K562 (cell line): ENCODE measurements at regions not wholly inside any gene's neighbourhood (a gene's known extent, or its start where the extent isn't known, plus 50 kb on each side); places are given as distances from the start of the nearest gene placed in this dataset.

Experiments used
- ATAC-seq: fragments of 200-7000 bp; cut with Tn5 transposase; 3 replicates; pipeline ENCODE4 v1.9.1; 2020; ENCODE audit warnings: moderate library complexity
- BruUV-seq: library from RNA; stranded (reverse); fragments of 400-500 nt; replicated peaks from 2 replicates; lab custom pipeline; 2021; lab: Mats Ljungman, UMichigan
- CTCF ChIA-PET: fragments of 300-600 bp; formaldehyde crosslinking; extraction: SDS; loops from one replicate; lab custom pipeline; 2021; ENCODE audit warnings: low intra/inter-chr PET ratio; lab: Yijun Ruan, JAX
- POLR2A ChIA-PET: fragments of 300-600, 350-650 bp; sonication (Branson Sonifier 250); formaldehyde crosslinking; extraction: SDS; loops from one replicate; lab custom pipeline; 2021; ENCODE audit warnings: antibody characterized with exemption, inconsistent platforms; lab: Yijun Ruan, JAX
- DNase-seq, 4 experiments: peaks; one replicate each; pipeline versions ENCODE4 v3.0.0 to v3.0.0-alpha.2; 2011 to 2018; ENCODE audit warnings: low spot score in 3 of 4, mixed read lengths in 3 of 4; ENCODE audit errors: extremely low read depth in 1 of 4
- FAIRE-seq: peaks from 2 replicates; lab custom pipeline; 2011; peaks lifted over from hg19 to GRCh38; lab: Jason Lieb, UNC
- H2AFZ ChIP-seq: 2 replicates; pipeline ENCODE4 v1.6.0; 2011; ENCODE audit warnings: low read depth, low read length, control low read depth, inconsistent platforms
- H3K27ac ChIP-seq: fragments of 200-600 bp; 3 replicates; pipeline ENCODE4 v1.8.0; 2011; ENCODE audit warnings: low read depth, mild to moderate bottlenecking, control low read depth, inconsistent platforms, low read length, moderate library complexity, mixed read lengths; ENCODE audit errors: extremely low read depth
- H3K27me3 ChIP-seq, 2 experiments: fragments of 300-600 bp in 1 of 2; 2 replicates in 1 of 2; 3 replicates in 1 of 2; pipeline versions ENCODE4 v1.6.0 to v1.8.0; 2011; ENCODE audit warnings: inconsistent platforms in 2 of 2, low read length in 2 of 2, mild to moderate bottlenecking in 1 of 2, mixed read lengths in 1 of 2, moderate library complexity in 1 of 2; ENCODE audit not compliant: control insufficient read depth in 2 of 2, insufficient read depth in 2 of 2
- H3K36me3 ChIP-seq: fragments of 300-600 bp; 3 replicates; pipeline ENCODE4 v1.8.0; 2011; ENCODE audit warnings: mild to moderate bottlenecking, low read length, inconsistent platforms; ENCODE audit not compliant: control insufficient read depth, insufficient read depth
- H3K4me1 ChIP-seq, 2 experiments: fragments of 200-600 bp in 1 of 2; replicated peaks in 1 of 2; 2 replicates in 1 of 2; 3 replicates in 1 of 2; pipeline versions ENCODE4 v1.5.1 to v1.8.0; 2011; ENCODE audit warnings: inconsistent platforms in 2 of 2, low read length in 2 of 2, mild to moderate bottlenecking in 1 of 2, mixed read lengths in 1 of 2, moderate library complexity in 1 of 2; ENCODE audit not compliant: control insufficient read depth in 2 of 2, insufficient read depth in 2 of 2
- H3K4me2 ChIP-seq: 2 replicates; pipeline ENCODE4 v1.6.1; 2011; ENCODE audit warnings: low read length, control low read depth, inconsistent platforms, mixed read lengths; ENCODE audit not compliant: insufficient read depth
- H3K4me3 ChIP-seq: fragments of 200-600 bp; sonication (generic), shearing (Covaris generic); 2 replicates; pipeline ENCODE4 v1.5.1; 2016; ENCODE audit warnings: control low read depth, inconsistent platforms
- H3K79me2 ChIP-seq: fragments of 200-600 bp; 3 replicates; pipeline ENCODE4 v1.8.0; 2011; ENCODE audit warnings: low read length, inconsistent platforms; ENCODE audit not compliant: control insufficient read depth, insufficient read depth
- H3K9ac ChIP-seq, 2 experiments: 2 replicates each; pipeline versions ENCODE4 v1.6.0 to v1.6.1; 2011; ENCODE audit warnings: low read depth in 2 of 2, low read length in 2 of 2, control low read depth in 1 of 2, inconsistent platforms in 1 of 2, mild to moderate bottlenecking in 1 of 2, mixed read lengths in 1 of 2; ENCODE audit not compliant: insufficient read depth in 1 of 2
- H3K9me1 ChIP-seq: one replicate; pipeline ENCODE4 v1.6.0; 2011; ENCODE audit warnings: inconsistent platforms, mild to moderate bottlenecking, low read length, moderate library complexity; ENCODE audit not compliant: control insufficient read depth, insufficient read depth
- H3K9me3 ChIP-seq: replicated peaks from 2 replicates; pipeline ENCODE4 v1.5.1; 2011; ENCODE audit warnings: low read depth, low read length, inconsistent platforms; ENCODE audit not compliant: control insufficient read depth, insufficient read depth
- H4K20me1 ChIP-seq: replicated peaks from 2 replicates; pipeline ENCODE4 v1.6.1; 2011; ENCODE audit warnings: low read length, inconsistent platforms, mixed read lengths; ENCODE audit not compliant: control insufficient read depth, insufficient read depth
- BRD4 ChIP-seq: fragments of 200-600 bp; sonication (generic); IDR thresholded peaks from 2 replicates; pipeline ENCODE4 v1.6.1; 2017; ENCODE audit warnings: inconsistent platforms
- COPS2 ChIP-seq: fragments of 450-650 bp; conservative IDR thresholded peaks from 2 replicates; pipeline ENCODE4 v1.6.1; 2016; ENCODE audit warnings: mild to moderate bottlenecking, moderate library complexity
- HDAC6 ChIP-seq: IDR thresholded peaks from 2 replicates; pipeline ENCODE4 v1.6.1; 2012; ENCODE audit warnings: low read depth, mild to moderate bottlenecking, control low read depth, inconsistent platforms, low read length, moderate library complexity
- LCOR ChIP-seq: sonication (generic); formaldehyde crosslinking; IDR thresholded peaks from 2 replicates; pipeline ENCODE4 v1.8.0; 2022; ENCODE audit warnings: mild to moderate bottlenecking, missing genetic modification reagents
- XRCC5 ChIP-seq: fragments of 200-400 bp; formaldehyde crosslinking; IDR thresholded peaks from 2 replicates; pipeline ENCODE4 v1.6.1; 2017; ENCODE audit warnings: low read depth, mild to moderate bottlenecking, low read length
- ZKSCAN1 ChIP-seq: fragments of 150-350 bp; IDR thresholded peaks from 2 replicates; pipeline ENCODE4 v1.6.1; 2016; ENCODE audit warnings: low read depth, low read length
- ZNF766 ChIP-seq: fragments of 200-800 bp; sonication (Bioruptor generic); conservative IDR thresholded peaks from 2 replicates; pipeline ENCODE4 v1.6.1; 2016; ENCODE audit warnings: missing genetic modification characterization, missing compliant biosample characterization
- ZNF785 ChIP-seq: fragments of 250-450 bp; sonication (Bioruptor Pico); IDR thresholded peaks from 2 replicates; pipeline ENCODE4 v1.4.0; 2020; ENCODE audit warnings: mild to moderate bottlenecking
- WGBS: fragments of 100-300 bp; shearing (Covaris generic); methylation state at CpG from one replicate; pipeline ENCODE4 v1.1.6; 2016; ENCODE audit warnings: low coverage, mixed read lengths; ENCODE audit not compliant: insufficient coverage; ENCODE audit errors: missing lambda C conversion rate; 5-methylcytosine and 5-hydroxymethylcytosine counted together
- in situ Hi-C: fragments of 300-500 bp; cut with MboI; formaldehyde crosslinking; loops from 4 replicates; pipeline ENCODE4 v1.15.0; 2018; ENCODE audit warnings: inconsistent platforms, mixed read lengths
- intact Hi-C: fragments of 100-400 bp; cut with micrococcal nuclease; formaldehyde crosslinking; loops from 2 replicates; pipeline ENCODE4 v1.14.2; 2022
- TF ChIP-seq, protein P1 (sequence below): fragments of 250-450 bp; sonication (Bioruptor Pico); IDR thresholded peaks from 2 replicates; pipeline ENCODE4 v1.8.0; 2022; ENCODE audit warnings: inconsistent platforms
- TF ChIP-seq, protein P2 (sequence below), 2 experiments: fragments of 450-650 bp; IDR thresholded peaks; 2 replicates each; pipeline ENCODE4 v1.6.1; 2016; ENCODE audit warnings: mild to moderate bottlenecking in 2 of 2, borderline replicate concordance in 1 of 2, low read depth in 1 of 2, moderate library complexity in 1 of 2
- TF ChIP-seq, protein P3 (sequence below), 2 experiments: fragments of 250-450 bp in 1 of 2; fragments of 450-650 bp in 1 of 2; sonication (Bioruptor Pico) in 1 of 2; IDR thresholded peaks; 2 replicates each; pipeline versions ENCODE4 v1.6.1 to v1.8.0; 2016 to 2021; ENCODE audit warnings: mild to moderate bottlenecking in 2 of 2, moderate library complexity in 2 of 2, missing compliant biosample characterization in 1 of 2, missing genetic modification characterization in 1 of 2
- TF ChIP-seq, protein P4 (sequence below): fragments of 250-450 bp; sonication (Bioruptor Pico); IDR thresholded peaks from 2 replicates; pipeline ENCODE4 v1.6.1; 2021; ENCODE audit warnings: mild to moderate bottlenecking

DNA sequence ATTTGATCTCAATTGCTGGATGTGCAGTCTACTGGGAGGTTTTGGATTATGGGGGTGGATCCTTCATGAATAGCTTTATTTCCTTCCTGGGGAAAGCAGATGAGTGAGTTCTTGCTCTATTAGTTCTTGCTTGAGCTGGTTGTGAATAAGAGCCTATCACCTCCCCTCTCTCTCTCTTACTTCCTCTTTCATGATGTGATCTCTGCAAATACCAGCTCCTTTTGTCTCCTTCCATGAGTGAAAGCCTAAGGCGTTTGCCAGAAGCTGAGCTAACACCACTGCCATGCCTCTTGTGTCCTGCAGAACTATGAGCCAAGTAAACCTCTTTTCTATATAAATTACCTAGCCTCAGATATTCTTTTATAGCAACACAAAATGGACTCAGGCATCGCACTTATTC, 302.7 kb downstream of the CCER1 start:
- no peaks in the 10 kb centered on the region for H3K36me3 ChIP-seq
- no peak for TF ChIP-seq COPS2
- TF ChIP-seq HDAC6 = no peak
- TF ChIP-seq, protein P1, sequence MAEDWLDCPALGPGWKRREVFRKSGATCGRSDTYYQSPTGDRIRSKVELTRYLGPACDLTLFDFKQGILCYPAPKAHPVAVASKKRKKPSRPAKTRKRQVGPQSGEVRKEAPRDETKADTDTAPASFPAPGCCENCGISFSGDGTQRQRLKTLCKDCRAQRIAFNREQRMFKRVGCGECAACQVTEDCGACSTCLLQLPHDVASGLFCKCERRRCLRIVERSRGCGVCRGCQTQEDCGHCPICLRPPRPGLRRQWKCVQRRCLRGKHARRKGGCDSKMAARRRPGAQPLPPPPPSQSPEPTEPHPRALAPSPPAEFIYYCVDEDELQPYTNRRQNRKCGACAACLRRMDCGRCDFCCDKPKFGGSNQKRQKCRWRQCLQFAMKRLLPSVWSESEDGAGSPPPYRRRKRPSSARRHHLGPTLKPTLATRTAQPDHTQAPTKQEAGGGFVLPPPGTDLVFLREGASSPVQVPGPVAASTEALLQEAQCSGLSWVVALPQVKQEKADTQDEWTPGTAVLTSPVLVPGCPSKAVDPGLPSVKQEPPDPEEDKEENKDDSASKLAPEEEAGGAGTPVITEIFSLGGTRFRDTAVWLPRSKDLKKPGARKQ (CRISPR knock-in tag) = no peak
- TF ChIP-seq, protein P2, sequence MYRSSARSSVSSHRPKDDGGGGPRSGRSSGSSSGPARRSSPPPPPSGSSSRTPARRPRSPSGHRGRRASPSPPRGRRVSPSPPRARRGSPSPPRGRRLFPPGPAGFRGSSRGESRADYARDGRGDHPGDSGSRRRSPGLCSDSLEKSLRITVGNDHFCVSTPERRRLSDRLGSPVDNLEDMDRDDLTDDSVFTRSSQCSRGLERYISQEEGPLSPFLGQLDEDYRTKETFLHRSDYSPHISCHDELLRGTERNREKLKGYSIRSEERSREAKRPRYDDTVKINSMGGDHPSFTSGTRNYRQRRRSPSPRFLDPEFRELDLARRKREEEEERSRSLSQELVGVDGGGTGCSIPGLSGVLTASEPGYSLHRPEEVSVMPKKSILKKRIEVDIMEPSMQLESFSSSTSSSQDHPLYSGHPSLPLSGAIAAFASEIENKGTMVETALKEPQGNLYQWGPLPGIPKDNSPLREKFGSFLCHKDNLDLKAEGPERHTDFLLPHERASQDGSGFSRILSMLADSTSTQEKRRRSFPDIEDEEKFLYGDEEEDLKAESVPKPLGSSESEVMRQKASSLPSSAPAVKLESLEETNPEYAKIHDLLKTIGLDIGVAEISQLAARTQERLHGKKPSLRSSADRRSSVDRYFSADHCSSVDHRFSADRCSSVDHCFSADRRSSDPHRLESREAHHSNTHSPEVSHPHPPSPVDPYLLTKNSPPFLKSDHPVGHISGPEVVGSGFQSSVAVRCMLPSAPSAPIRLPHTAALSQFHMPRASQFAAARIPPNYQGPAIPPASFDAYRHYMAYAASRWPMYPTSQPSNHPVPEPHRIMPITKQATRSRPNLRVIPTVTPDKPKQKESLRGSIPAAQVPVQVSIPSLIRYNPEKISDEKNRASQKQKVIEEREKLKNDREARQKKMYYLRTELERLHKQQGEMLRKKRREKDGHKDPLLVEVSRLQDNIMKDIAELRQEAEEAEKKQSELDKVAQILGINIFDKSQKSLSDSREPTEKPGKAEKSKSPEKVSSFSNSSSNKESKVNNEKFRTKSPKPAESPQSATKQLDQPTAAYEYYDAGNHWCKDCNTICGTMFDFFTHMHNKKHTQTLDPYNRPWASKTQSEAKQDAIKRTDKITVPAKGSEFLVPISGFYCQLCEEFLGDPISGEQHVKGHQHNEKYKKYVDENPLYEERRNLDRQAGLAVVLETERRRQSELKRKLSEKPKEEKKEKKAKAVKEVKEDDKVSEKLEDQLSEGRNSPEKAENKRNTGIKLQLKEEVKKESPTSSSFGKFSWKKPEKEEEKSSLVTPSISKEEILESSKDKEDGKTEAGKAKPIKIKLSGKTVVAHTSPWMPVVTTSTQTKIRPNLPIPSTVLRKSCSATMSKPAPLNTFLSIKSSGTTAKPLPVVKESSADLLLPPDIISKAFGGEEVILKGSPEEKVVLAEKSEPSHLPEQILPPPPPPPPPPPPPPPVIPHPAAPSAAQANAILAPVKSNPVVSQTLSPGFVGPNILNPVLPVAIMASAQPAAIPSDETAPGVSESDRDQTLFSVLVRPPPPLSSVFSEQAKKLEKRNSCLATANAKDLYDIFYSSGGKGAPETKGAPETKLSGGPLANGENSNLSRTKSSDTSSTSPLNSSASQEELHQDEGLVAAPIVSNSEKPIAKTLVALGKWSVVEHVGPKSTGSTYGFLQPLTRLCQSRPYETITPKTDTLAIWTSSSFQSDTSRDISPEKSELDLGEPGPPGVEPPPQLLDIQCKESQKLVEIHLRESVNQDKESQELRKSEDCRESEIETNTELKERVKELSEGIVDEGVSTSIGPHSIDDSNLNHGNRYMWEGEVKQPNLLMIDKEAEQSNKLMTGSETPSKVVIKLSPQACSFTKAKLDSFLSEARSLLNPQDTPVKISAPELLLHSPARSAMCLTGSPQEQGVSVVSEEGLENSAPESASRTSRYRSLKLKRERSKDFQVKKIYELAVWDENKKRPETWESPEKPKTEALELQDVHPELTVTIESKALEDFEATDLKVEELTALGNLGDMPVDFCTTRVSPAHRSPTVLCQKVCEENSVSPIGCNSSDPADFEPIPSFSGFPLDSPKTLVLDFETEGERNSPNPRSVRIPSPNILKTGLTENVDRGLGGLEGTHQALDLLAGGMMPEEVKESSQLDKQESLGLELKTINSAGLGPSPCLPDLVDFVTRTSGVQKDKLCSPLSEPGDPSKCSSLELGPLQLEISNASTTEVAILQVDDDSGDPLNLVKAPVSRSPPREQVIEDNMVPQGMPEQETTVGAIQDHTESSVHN (IDR thresholded peaks at IDR 0.05; ENCODE audit: borderline replicate concordance in 1 of 2, low read depth in 1 of 2) = no peak
- no peak for TF ChIP-seq XRCC5
- no peak for TF ChIP-seq BRD4
- no peak for TF ChIP-seq ZKSCAN1
- TF ChIP-seq, protein P3, sequence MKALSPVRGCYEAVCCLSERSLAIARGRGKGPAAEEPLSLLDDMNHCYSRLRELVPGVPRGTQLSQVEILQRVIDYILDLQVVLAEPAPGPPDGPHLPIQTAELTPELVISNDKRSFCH (CRISPR knock-in tag; IDR thresholded peaks at IDR 0.05) = no peak
- TF ChIP-seq, protein P3 (tag; IDR thresholded peaks at IDR 0.05) = no peak
- no peak for TF ChIP-seq LCOR (CRISPR knock-in tag)
- TF ChIP-seq ZNF785 (CRISPR knock-in tag) = no peak
- TF ChIP-seq, protein P4, sequence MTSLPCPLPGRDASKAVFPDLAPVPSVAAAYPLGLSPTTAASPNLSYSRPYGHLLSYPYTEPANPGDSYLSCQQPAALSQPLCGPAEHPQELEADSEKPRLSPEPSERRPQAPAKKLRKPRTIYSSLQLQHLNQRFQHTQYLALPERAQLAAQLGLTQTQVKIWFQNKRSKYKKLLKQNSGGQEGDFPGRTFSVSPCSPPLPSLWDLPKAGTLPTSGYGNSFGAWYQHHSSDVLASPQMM (CRISPR knock-in tag) = no peak
- TF ChIP-seq ZNF766 (CRISPR knock-in tag) = no peak

More for the DNA sequence above, 302.7 kb downstream of the CCER1 start:
- POLR2A ChIA-PET = no interaction called here
- no peak overlapping the region for H3K9ac ChIP-seq
- H3K9me1 ChIP-seq = no peaks in the 10 kb centered on the region
- in situ Hi-C loops (no loop called here), intact Hi-C loops (no loop called here)
- H3K79me2 ChIP-seq = no peaks in the 10 kb centered on the region
- FAIRE-seq (no peak), DNase-seq (no peak), ATAC-seq (no peak)
- no peaks in the 10 kb centered on the region for H3K27me3 ChIP-seq
- H3K9me3 ChIP-seq = no peaks in the 10 kb centered on the region; the same call in 1 of the 2 replicates
- no peak overlapping the region for H3K27ac ChIP-seq
- CTCF ChIA-PET = no interaction called here
- BruUV-seq = no TSS peak
- H2AFZ ChIP-seq = no peak overlapping the region
- 6% methylated on average over 2 of the region's 2 CpGs for WGBS
- no peaks in the 10 kb centered on the region for H3K4me1 ChIP-seq
- H3K4me2 ChIP-seq = no peak overlapping the region
- no peak overlapping the region for H3K4me3 ChIP-seq
- H4K20me1 ChIP-seq = no peaks in the 10 kb centered on the region
